ENCODE measurements at regions not wholly inside any gene's neighbourhood (a gene's known extent, or its start where the extent isn't known, plus 50 kb on each side); places are given as distances from the start of the nearest gene placed in this dataset.

DNA sequence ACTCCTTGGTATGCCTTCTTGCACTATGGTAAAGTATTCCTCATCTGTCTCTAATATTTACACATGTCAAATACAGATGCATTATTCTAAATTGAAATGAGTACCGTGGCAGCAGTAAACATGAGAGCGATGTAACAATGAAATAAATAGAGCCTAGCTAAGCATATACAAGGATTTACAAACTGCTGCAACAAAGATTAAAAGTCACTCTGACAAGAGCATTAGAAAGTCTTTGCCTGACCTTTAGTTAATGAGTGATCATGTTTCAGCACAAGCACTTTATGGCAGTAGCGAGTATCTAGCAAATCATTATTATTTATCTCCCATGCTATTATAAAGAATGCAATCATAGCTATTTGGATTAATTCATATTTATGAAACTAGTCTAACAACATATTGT, 547.0 kb upstream of the NDST4 start:
- Histone ChIP-seq H4K5ac (ENCODE audit: low read depth, low read length) (no peak overlapping the region), H3K27me3 (ENCODE audit: control insufficient read depth, insufficient read depth, low read length) (no peaks in the 10 kb centered on the region), H2BK120ac (ENCODE audit: low read depth, low read length) (no peak overlapping the region), H3K18ac (ENCODE audit: low read depth, low read length) (no peak overlapping the region), H3K4me1 (ENCODE audit: control insufficient read depth, insufficient read depth, low read length) (no peaks in the 10 kb centered on the region), H3K4ac (ENCODE audit: low read depth, low read length) (no peak overlapping the region), H3K4me3 (ENCODE audit: insufficient read depth, low read depth, low read length) (no peak overlapping the region), H4K20me1 (ENCODE audit: insufficient read depth, low read length) (no peaks in the 10 kb centered on the region), H4K8ac (ENCODE audit: low read depth in 2 of 2, low read length in 2 of 2) (no peak overlapping the region), H3K9me1 (ENCODE audit: insufficient read depth, low read length) (no peaks in the 10 kb centered on the region), H3K9me3 (ENCODE audit: control insufficient read depth, insufficient read depth, low read length) (peaks cover 12% of the 10 kb centered on the region), H2AFZ (replicated peaks; ENCODE audit: low read length, poor library complexity) (no peak overlapping the region), H4K91ac (ENCODE audit: insufficient read depth, low read depth, low read length) (no peak overlapping the region), H3K14ac (replicated peaks; ENCODE audit: low read depth, low read length) (no peak overlapping the region), H2BK5ac (ENCODE audit: low read depth, low read length, poor library complexity, severe bottlenecking) (no peak overlapping the region), H3K79me1 (ENCODE audit: low read depth in 1 of 2, low read length in 2 of 2) (no peaks in the 10 kb centered on the region), H2AK5ac (ENCODE audit: low read depth, low read length) (no peak overlapping the region), H2BK15ac (ENCODE audit: low read depth, low read length) (no peak overlapping the region), H2AK9ac (replicated peaks; ENCODE audit: low read depth, low read length, poor library complexity) (no peak overlapping the region), H3K56ac (ENCODE audit: extremely low read depth, insufficient read depth, low read length) (no peak overlapping the region), H3K27ac (ENCODE audit: insufficient read depth, low read length) (no peak overlapping the region), H3K23ac (ENCODE audit: low read depth, low read length) (no peak overlapping the region), H3K36me3 (ENCODE audit: control insufficient read depth, insufficient read depth, low read length) (no peaks in the 10 kb centered on the region), H3K4me2 (ENCODE audit: low read depth, low read length) (no peak overlapping the region), H2BK20ac (ENCODE audit: low read depth, low read length) (no peak overlapping the region), H3K9ac (ENCODE audit: low read depth, low read length) (no peak overlapping the region)
- no peak for ATAC-seq (ENCODE audit: low read depth)
- WGBS, 2 experiments (ENCODE audit: extremely low coverage in 2 of 2, insufficient read length in 1 of 2), result no CpG with 5 or more reads among the region's 3 CpGs
- no peak for DNase-seq
- ChIA-PET CTCF (no interaction called here), POLR2A (ENCODE audit: unreplicated experiment) (no interaction called here)
- dilution Hi-C loops (cut with HindIII; ENCODE audit: low sequenced_read_pairs, unreplicated experiment) (no loop called here), in situ Hi-C loops (cut with MboI; ENCODE audit: low sequenced_read_pairs) (no loop called here), intact Hi-C loops (cut with micrococcal nuclease) (no loop called here)
- BruUV-seq (replicated peaks), result no TSS peak
- TF ChIP-seq, protein P1, sequence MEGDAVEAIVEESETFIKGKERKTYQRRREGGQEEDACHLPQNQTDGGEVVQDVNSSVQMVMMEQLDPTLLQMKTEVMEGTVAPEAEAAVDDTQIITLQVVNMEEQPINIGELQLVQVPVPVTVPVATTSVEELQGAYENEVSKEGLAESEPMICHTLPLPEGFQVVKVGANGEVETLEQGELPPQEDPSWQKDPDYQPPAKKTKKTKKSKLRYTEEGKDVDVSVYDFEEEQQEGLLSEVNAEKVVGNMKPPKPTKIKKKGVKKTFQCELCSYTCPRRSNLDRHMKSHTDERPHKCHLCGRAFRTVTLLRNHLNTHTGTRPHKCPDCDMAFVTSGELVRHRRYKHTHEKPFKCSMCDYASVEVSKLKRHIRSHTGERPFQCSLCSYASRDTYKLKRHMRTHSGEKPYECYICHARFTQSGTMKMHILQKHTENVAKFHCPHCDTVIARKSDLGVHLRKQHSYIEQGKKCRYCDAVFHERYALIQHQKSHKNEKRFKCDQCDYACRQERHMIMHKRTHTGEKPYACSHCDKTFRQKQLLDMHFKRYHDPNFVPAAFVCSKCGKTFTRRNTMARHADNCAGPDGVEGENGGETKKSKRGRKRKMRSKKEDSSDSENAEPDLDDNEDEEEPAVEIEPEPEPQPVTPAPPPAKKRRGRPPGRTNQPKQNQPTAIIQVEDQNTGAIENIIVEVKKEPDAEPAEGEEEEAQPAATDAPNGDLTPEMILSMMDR (conservative IDR thresholded peaks at IDR 0.05; ENCODE audit: low read depth, low read length), result no peak
- TF ChIP-seq FOS (IDR thresholded peaks at IDR 0.05; ENCODE audit: low read depth, low read length) (no peak), RAD21 (IDR thresholded peaks at IDR 0.05; ENCODE audit: low read length) (no peak), CHD1 (IDR thresholded peaks at IDR 0.05; ENCODE audit: low read depth, low read length) (no peak), NFE2L2 (IDR thresholded peaks at IDR 0.05; ENCODE audit: low read depth, low read length) (no peak), MXI1 (IDR thresholded peaks at IDR 0.05; ENCODE audit: borderline replicate concordance, low read depth, low read length) (no peak), CEBPB (IDR thresholded peaks at IDR 0.05; ENCODE audit: low read depth, low read length) (no peak), RFX5 (IDR thresholded peaks at IDR 0.05; ENCODE audit: low read depth, low read length) (no peak), MAZ (IDR thresholded peaks at IDR 0.05; ENCODE audit: borderline replicate concordance, low read depth, low read length) (no peak), SMC3 (IDR thresholded peaks at IDR 0.05; ENCODE audit: low read depth, low read length) (no peak), MAFK (IDR thresholded peaks at IDR 0.05; ENCODE audit: low read depth, low read length) (no peak), BHLHE40 (IDR thresholded peaks at IDR 0.05; ENCODE audit: low read depth, low read length) (no peak), POLR2A (IDR thresholded peaks at IDR 0.05; ENCODE audit: low read depth, low read length) (no peak), RCOR1 (IDR thresholded peaks at IDR 0.05; ENCODE audit: insufficient replicate concordance, low read length) (no peak)
- TF ChIP-seq, protein P2, sequence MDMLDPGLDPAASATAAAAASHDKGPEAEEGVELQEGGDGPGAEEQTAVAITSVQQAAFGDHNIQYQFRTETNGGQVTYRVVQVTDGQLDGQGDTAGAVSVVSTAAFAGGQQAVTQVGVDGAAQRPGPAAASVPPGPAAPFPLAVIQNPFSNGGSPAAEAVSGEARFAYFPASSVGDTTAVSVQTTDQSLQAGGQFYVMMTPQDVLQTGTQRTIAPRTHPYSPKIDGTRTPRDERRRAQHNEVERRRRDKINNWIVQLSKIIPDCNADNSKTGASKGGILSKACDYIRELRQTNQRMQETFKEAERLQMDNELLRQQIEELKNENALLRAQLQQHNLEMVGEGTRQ (IDR thresholded peaks at IDR 0.05; ENCODE audit: low read depth, low read length), result no peak
- TF ChIP-seq, protein P3, sequence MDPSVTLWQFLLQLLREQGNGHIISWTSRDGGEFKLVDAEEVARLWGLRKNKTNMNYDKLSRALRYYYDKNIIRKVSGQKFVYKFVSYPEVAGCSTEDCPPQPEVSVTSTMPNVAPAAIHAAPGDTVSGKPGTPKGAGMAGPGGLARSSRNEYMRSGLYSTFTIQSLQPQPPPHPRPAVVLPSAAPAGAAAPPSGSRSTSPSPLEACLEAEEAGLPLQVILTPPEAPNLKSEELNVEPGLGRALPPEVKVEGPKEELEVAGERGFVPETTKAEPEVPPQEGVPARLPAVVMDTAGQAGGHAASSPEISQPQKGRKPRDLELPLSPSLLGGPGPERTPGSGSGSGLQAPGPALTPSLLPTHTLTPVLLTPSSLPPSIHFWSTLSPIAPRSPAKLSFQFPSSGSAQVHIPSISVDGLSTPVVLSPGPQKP (IDR thresholded peaks at IDR 0.05; ENCODE audit: borderline replicate concordance, low read depth, low read length), result no peak

All from IMR-90 (cell line).